ENCODE measurements at regions not wholly inside any gene's neighbourhood (a gene's known extent, or its start where the extent isn't known, plus 50 kb on each side); places are given as distances from the start of the nearest gene placed in this dataset.
"Not testable (repeated sequence)": the region's sequence is repeated elsewhere in the genome, so short reads cannot be mapped to it uniquely, and the experiment has no call there.

- Histone ChIP-seq H3K4me2 (ENCODE audit: insufficient read depth, low read length) (no peak overlapping the region), H3K4me3 (ENCODE audit: insufficient read depth, low read length) (no peak overlapping the region), H3K27ac (ENCODE audit: low read depth, low read length) (no peak overlapping the region), H4K20me1 (ENCODE audit: insufficient read depth, low read length) (no peaks in the 10 kb centered on the region), H3K79me2 (ENCODE audit: insufficient read depth, low read length) (no peaks in the 10 kb centered on the region), H2AFZ (ENCODE audit: low read length) (no peak overlapping the region), H3K27me3 (ENCODE audit: insufficient read depth, low read length) (no peaks in the 10 kb centered on the region), H3K9me3 (ENCODE audit: low read depth, low read length) (no peaks in the 10 kb centered on the region), H3K4me1 (ENCODE audit: insufficient read depth, low read length) (no peaks in the 10 kb centered on the region), H3K36me3 (ENCODE audit: insufficient read depth, low read length) (no peaks in the 10 kb centered on the region)
- no peak for TF ChIP-seq CTCF (IDR thresholded peaks at IDR 0.05; ENCODE audit: extremely low read depth, low read depth, low read length)
- peak; percentile 44 for DNase-seq (ENCODE audit: insufficient read length, low spot score, missing footprints)
Measured at GRCh38 chr1:87410776-87411480, 82.2 kb downstream of the LMO4 start.

- not testable (repeated sequence) for H3K36me3 ChIP-seq (ENCODE audit: insufficient read depth, low read length); H2AFZ ChIP-seq (ENCODE audit: low read length); H3K9me3 ChIP-seq (ENCODE audit: low read depth, low read length); H3K4me3 ChIP-seq (ENCODE audit: insufficient read depth, low read length); H3K4me1 ChIP-seq (ENCODE audit: insufficient read depth, low read length); DNase-seq (ENCODE audit: insufficient read length, low spot score, missing footprints); H3K79me2 ChIP-seq (ENCODE audit: insufficient read depth, low read length); H3K27ac ChIP-seq (ENCODE audit: low read depth, low read length); H3K27me3 ChIP-seq (ENCODE audit: insufficient read depth, low read length); H3K4me2 ChIP-seq (ENCODE audit: insufficient read depth, low read length); H4K20me1 ChIP-seq (ENCODE audit: insufficient read depth, low read length)
Measured at GRCh38 chr1:87413846-87414245, 85.2 kb downstream of the LMO4 start.

- Histone ChIP-seq H3K4me2 (ENCODE audit: insufficient read depth, low read length) (no peak overlapping the region), H4K20me1 (ENCODE audit: insufficient read depth, low read length) (no peaks in the 10 kb centered on the region), H3K4me3 (ENCODE audit: insufficient read depth, low read length) (no peak overlapping the region), H3K27me3 (ENCODE audit: insufficient read depth, low read length) (no peaks in the 10 kb centered on the region), H3K36me3 (ENCODE audit: insufficient read depth, low read length) (no peaks in the 10 kb centered on the region), H3K79me2 (ENCODE audit: insufficient read depth, low read length) (no peaks in the 10 kb centered on the region), H3K4me1 (ENCODE audit: insufficient read depth, low read length) (no peaks in the 10 kb centered on the region), H3K9me3 (ENCODE audit: low read depth, low read length) (no peaks in the 10 kb centered on the region), H2AFZ (ENCODE audit: low read length) (peak overlapping the region; percentile 56), H3K27ac (ENCODE audit: low read depth, low read length) (no peak overlapping the region)
- no peak for TF ChIP-seq CTCF (IDR thresholded peaks at IDR 0.05; ENCODE audit: extremely low read depth, low read depth, low read length)
- DNase-seq (ENCODE audit: insufficient read length, low spot score, missing footprints) = no peak
Measured at GRCh38 chr1:87418048-87418447, 89.4 kb downstream of the LMO4 start.

- no peaks in the 10 kb centered on the region for H4K20me1 ChIP-seq (ENCODE audit: insufficient read depth, low read length)
- H3K4me1 ChIP-seq (ENCODE audit: insufficient read depth, low read length) = peaks cover 3% of the 10 kb centered on the region
- no peaks in the 10 kb centered on the region for H3K36me3 ChIP-seq (ENCODE audit: insufficient read depth, low read length)
- no peak overlapping the region for H3K4me3 ChIP-seq (ENCODE audit: insufficient read depth, low read length)
- TF ChIP-seq CTCF (IDR thresholded peaks at IDR 0.05; ENCODE audit: extremely low read depth, low read depth, low read length) = no peak
- no peak overlapping the region for H3K4me2 ChIP-seq (ENCODE audit: insufficient read depth, low read length)
- H2AFZ ChIP-seq (ENCODE audit: low read length) = no peak overlapping the region
- no peaks in the 10 kb centered on the region for H3K9me3 ChIP-seq (ENCODE audit: low read depth, low read length)
- H3K79me2 ChIP-seq (ENCODE audit: insufficient read depth, low read length) = no peaks in the 10 kb centered on the region
- no peak overlapping the region for H3K27ac ChIP-seq (ENCODE audit: low read depth, low read length)
- no peaks in the 10 kb centered on the region for H3K27me3 ChIP-seq (ENCODE audit: insufficient read depth, low read length)
- DNase-seq (ENCODE audit: insufficient read length, low spot score, missing footprints) = no peak
Measured at GRCh38 chr1:87421809-87422208, 93.1 kb downstream of the LMO4 start.

All from osteoblast (primary cell).